ENCODE measurements at regions not wholly inside any gene's neighbourhood (a gene's known extent, or its start where the extent isn't known, plus 50 kb on each side); places are given as distances from the start of the nearest gene placed in this dataset.

DNA sequence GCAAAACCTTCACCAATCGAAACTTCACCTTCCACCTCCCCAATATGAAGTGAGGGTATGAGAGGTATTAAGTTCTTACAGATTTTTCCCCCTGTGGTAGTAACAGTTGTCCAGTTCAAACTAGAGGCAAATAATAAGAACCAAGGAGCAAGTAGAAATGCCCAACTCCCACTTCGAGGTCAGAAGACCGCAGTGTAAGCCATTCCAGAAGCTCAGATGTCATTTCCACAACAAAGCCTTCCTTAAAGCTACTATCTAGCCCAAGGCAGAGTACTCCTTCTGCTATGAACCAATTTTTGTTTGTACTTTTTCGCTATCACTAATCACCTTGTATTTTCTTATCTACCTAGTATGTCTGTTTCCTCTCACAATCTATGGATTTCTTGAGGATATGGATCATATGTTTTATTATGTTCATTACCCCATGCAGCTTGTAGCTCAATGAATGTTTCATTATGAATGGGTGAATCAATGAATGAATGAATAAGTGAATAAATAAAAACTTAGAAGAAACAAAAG is 235.7 kb upstream of the KCNMB2 start (continued):
- TF ChIP-seq ARID4B (CRISPR knock-in tag; IDR thresholded peaks at IDR 0.05; ENCODE audit: borderline replicate concordance) (no peak), ATF6 (CRISPR knock-in tag; IDR thresholded peaks at IDR 0.05) (no peak), SOX15 (CRISPR knock-in tag; IDR thresholded peaks at IDR 0.05) (no peak), TEAD4 (CRISPR knock-in tag; IDR thresholded peaks at IDR 0.05) (no peak), ZNF671 (CRISPR knock-in tag; IDR thresholded peaks at IDR 0.05) (no peak), NR3C1 (CRISPR knock-in tag; conservative IDR thresholded peaks at IDR 0.05; ENCODE audit: low read depth) (no peak), GTF2I (CRISPR knock-in tag; conservative IDR thresholded peaks at IDR 0.05) (no peak)
- TF ChIP-seq, protein P1, sequence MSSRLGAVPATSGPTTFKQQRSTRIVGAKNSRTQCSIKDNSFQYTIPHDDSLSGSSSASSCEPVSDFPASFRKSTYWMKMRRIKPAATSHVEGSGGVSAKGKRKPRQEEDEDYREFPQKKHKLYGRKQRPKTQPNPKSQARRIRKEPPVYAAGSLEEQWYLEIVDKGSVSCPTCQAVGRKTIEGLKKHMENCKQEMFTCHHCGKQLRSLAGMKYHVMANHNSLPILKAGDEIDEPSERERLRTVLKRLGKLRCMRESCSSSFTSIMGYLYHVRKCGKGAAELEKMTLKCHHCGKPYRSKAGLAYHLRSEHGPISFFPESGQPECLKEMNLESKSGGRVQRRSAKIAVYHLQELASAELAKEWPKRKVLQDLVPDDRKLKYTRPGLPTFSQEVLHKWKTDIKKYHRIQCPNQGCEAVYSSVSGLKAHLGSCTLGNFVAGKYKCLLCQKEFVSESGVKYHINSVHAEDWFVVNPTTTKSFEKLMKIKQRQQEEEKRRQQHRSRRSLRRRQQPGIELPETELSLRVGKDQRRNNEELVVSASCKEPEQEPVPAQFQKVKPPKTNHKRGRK (CRISPR knock-in tag; IDR thresholded peaks at IDR 0.05; ENCODE audit: borderline replicate concordance) = no peak

GRCh38 chr3:178302966-178303930 is 233.0 kb upstream of the KCNMB2 start:
- Mint-ChIP-seq H3K4me1 (peaks cover 13% of the 10 kb centered on the region), H3K27me3 (ENCODE audit: low read depth) (no peaks in the 10 kb centered on the region), H3K4me3 (no peak overlapping the region), H3K9me3 (peaks cover 3% of the 10 kb centered on the region; the same call in 1 of the 2 replicates), H3K27ac (no peak overlapping the region), H3K36me3 (no peaks in the 10 kb centered on the region)
- ChIA-PET POLR2A (no interaction called here), CTCF (no interaction called here)
- ATAC-seq = no peak
- no peak for DNase-seq (ENCODE audit: low spot score)
- TF ChIP-seq ARID4B (CRISPR knock-in tag; IDR thresholded peaks at IDR 0.05; ENCODE audit: borderline replicate concordance) (no peak), PRRX2 (CRISPR knock-in tag; IDR thresholded peaks at IDR 0.05) (no peak), GABPB1 (CRISPR knock-in tag; IDR thresholded peaks at IDR 0.05) (no peak), CDX4 (CRISPR knock-in tag; IDR thresholded peaks at IDR 0.05; ENCODE audit: borderline replicate concordance) (no peak), NFATC4 (CRISPR knock-in tag; IDR thresholded peaks at IDR 0.05) (no peak), TEAD4 (CRISPR knock-in tag; IDR thresholded peaks at IDR 0.05) (no peak), ZNF671 (CRISPR knock-in tag; IDR thresholded peaks at IDR 0.05) (no peak), NFYB (CRISPR knock-in tag; conservative IDR thresholded peaks at IDR 0.05; ENCODE audit: low read depth) (no peak), ZNF416 (CRISPR knock-in tag; IDR thresholded peaks at IDR 0.05) (no peak), ZNF138 (CRISPR knock-in tag; conservative IDR thresholded peaks at IDR 0.05) (no peak), ZNF317 (CRISPR knock-in tag; IDR thresholded peaks at IDR 0.05; ENCODE audit: borderline replicate concordance, low read depth) (no peak), FOXP1 (CRISPR knock-in tag; IDR thresholded peaks at IDR 0.05; ENCODE audit: borderline replicate concordance) (no peak), ZNF121 (CRISPR knock-in tag; IDR thresholded peaks at IDR 0.05) (no peak)
- TF ChIP-seq, protein P2, sequence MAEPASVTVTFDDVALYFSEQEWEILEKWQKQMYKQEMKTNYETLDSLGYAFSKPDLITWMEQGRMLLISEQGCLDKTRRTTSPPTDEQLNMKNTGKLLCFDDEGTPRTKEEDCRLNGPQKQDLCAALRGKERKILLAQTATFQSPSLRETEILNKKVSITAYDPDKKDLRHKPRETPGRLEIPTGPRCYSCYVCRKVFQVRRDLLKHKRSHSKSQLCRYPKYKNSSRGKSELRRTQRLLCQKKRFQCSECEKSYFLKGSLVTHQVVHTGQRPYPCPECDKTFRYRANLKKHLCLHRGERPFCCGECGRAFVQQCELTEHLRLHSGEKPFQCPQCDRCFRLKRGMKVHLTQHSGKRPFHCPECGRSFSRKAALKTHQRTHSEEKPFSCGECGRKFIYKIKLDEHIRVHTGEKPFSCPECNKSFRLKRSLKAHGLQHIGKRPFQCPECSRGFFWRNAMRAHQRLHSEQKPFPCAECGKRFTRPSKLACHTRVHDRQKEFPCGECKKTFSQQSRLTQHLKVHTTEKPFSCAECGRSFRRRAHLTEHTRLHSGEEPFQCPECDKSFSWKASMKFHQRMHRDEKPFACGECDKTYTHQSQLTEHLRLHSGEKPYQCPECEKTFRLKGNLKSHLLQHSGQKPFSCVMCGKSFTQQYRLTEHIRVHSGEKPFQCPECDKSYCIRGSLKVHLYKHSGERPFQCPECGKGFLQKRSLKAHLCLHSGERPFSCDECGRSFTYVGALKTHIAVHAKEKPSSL (CRISPR knock-in tag; conservative IDR thresholded peaks at IDR 0.05) = no peak
